ENCODE measurements at regions not wholly inside any gene's neighbourhood (a gene's known extent, or its start where the extent isn't known, plus 50 kb on each side); places are given as distances from the start of the nearest gene placed in this dataset.

GRCh38 chr4:10783351-10783750 is 98.8 kb upstream of the CLNK start:
- ChIA-PET CTCF (ENCODE audit: partially characterized antibody) (interaction anchor here (1.4 kb wide), 1 partner anchor 12 kb away, joined by 4 read pairs; no protein-coding TSS in a partner anchor), POLR2A (ENCODE audit: partially characterized antibody) (no interaction called here)
- Histone ChIP-seq H3K4ac (replicated peaks; ENCODE audit: insufficient read length, low read depth, low read length) (no peak overlapping the region), H3K79me1 (ENCODE audit: low read depth, low read length) (no peaks in the 10 kb centered on the region), H3K14ac (ENCODE audit: insufficient read length) (no peak overlapping the region), H2BK20ac (ENCODE audit: low read length) (no peak overlapping the region), H2BK120ac (replicated peaks; ENCODE audit: low read depth, low read length) (no peak overlapping the region), H2AFZ (ENCODE audit: low read length) (no peak overlapping the region), H3K4me2 (ENCODE audit: insufficient read depth in 1 of 2, low read depth in 2 of 2, low read length in 2 of 2) (no peak overlapping the region), H2AK5ac (ENCODE audit: low read depth, low read length) (no peak overlapping the region), H3K79me2 (ENCODE audit: control insufficient read depth in 1 of 2, insufficient read depth in 2 of 2, low read length in 2 of 2) (no peaks in the 10 kb centered on the region), H3K27me3 (replicated peaks in 1 of 4; ENCODE audit: control insufficient read depth in 3 of 4, extremely low read depth in 1 of 4, insufficient read depth in 3 of 4, low read length in 3 of 4) (no peaks in the 10 kb centered on the region; a peak in 1 of 7 replicates), H2BK12ac (ENCODE audit: low read depth, low read length) (no peak overlapping the region), H3K9me3 (ENCODE audit: insufficient read depth in 2 of 2, low read depth in 1 of 2, low read length in 1 of 2) (peaks cover 0 to 11% of the 10 kb centered on the region in 2 experiments; a peak in 3 of 4 replicates), H3K27ac (ENCODE audit: low read depth, low read length) (no peak overlapping the region), H3K56ac (replicated peaks; ENCODE audit: insufficient read length, low read depth, low read length) (no peak overlapping the region), H3K23ac (ENCODE audit: insufficient read length) (no peak overlapping the region), H4K91ac (replicated peaks; ENCODE audit: insufficient read length, low read length) (no peak overlapping the region), H2BK5ac (ENCODE audit: low read depth, low read length) (no peak overlapping the region), H4K5ac (ENCODE audit: insufficient read length, low read depth, low read length) (no peak overlapping the region), H3K18ac (ENCODE audit: extremely low read depth, low read length) (no peak overlapping the region), H3K4me3 (ENCODE audit: extremely low read depth in 1 of 4, insufficient read depth in 2 of 4, low read depth in 3 of 4, low read length in 4 of 4) (no peak overlapping the region), H3K23me2 (ENCODE audit: low read depth, low read length) (no peaks in the 10 kb centered on the region), H3K9ac (replicated peaks in 1 of 4; ENCODE audit: extremely low read depth in 1 of 4, low read depth in 3 of 4, low read length in 3 of 4) (no peak overlapping the region), H3K4me1 (replicated peaks in 1 of 4; ENCODE audit: control insufficient read depth in 3 of 4, insufficient read depth in 4 of 4, low read length in 3 of 4) (no peaks in the 10 kb centered on the region), H4K8ac (ENCODE audit: extremely low read depth, insufficient read depth, low read length) (no peak overlapping the region), H4K20me1 (replicated peaks in 1 of 2; ENCODE audit: control insufficient read depth in 1 of 2, insufficient read depth in 2 of 2, low read length in 2 of 2) (no peaks in the 10 kb centered on the region), H2BK15ac (ENCODE audit: low read length) (no peak overlapping the region), H3K36me3 (ENCODE audit: control insufficient read depth in 2 of 4, insufficient read depth in 4 of 4, low read length in 3 of 4) (no peaks in the 10 kb centered on the region)
- 87% methylated on average over 3 of the region's 3 CpGs; no CpG with 5 or more reads in 1 of the 2 experiments for WGBS, 2 experiments (ENCODE audit: extremely low coverage in 1 of 2, insufficient coverage in 1 of 2, insufficient read length in 1 of 2, insufficient replicate concordance in 2 of 2, low coverage in 1 of 2, low lambda C conversion rate in 2 of 2, missing lambda C conversion rate in 1 of 2)
- no peak for TF ChIP-seq EZH2 (IDR thresholded peaks at IDR 0.05; ENCODE audit: low read depth, low read length, severe bottlenecking)
- no peak for DNase-seq (ENCODE audit: low read depth in 1 of 2, low spot score in 2 of 2)
- FAIRE-seq, result no peak

Measured in H1 (cell line).